Immature natural killer cell (primary cell): ENCODE measurements at regions not wholly inside any gene's neighbourhood (a gene's known extent, or its start where the extent isn't known, plus 50 kb on each side); places are given as distances from the start of the nearest gene placed in this dataset.

Experiments used
- DNase-seq, 3 donors: peaks; one replicate each; pipeline ENCODE4 v3.0.0; 2022; ENCODE audit warnings: mixed read lengths in 1 of 3
- H3K27ac Mint-ChIP-seq, 6 donors: one replicate each; pipeline ENCODE4 v1.8.0; 2020; ENCODE audit warnings: mixed read lengths in 6 of 6, mild to moderate bottlenecking in 5 of 6, inconsistent platforms in 4 of 6, moderate library complexity in 3 of 6
- H3K27me3 Mint-ChIP-seq, 3 donors: one replicate each; pipeline ENCODE4 v1.8.0; 2020 to 2021; ENCODE audit warnings: low read depth in 3 of 3, mild to moderate bottlenecking in 3 of 3, mixed read lengths in 3 of 3, moderate library complexity in 3 of 3, inconsistent platforms in 1 of 3
- H3K36me3 Mint-ChIP-seq, 3 donors: one replicate each; pipeline ENCODE4 v1.8.0; 2020; ENCODE audit warnings: mixed read lengths in 3 of 3, inconsistent platforms in 2 of 3, mild to moderate bottlenecking in 2 of 3
- H3K4me1 Mint-ChIP-seq, 2 donors: one replicate each; pipeline ENCODE4 v1.8.0; 2020; ENCODE audit warnings: inconsistent platforms in 2 of 2, mild to moderate bottlenecking in 2 of 2, mixed read lengths in 2 of 2, moderate library complexity in 1 of 2
- H3K4me3 Mint-ChIP-seq, 5 donors: one replicate each; pipeline ENCODE4 v1.8.0; 2020; ENCODE audit warnings: mild to moderate bottlenecking in 5 of 5, mixed read lengths in 5 of 5, inconsistent platforms in 3 of 5, moderate library complexity in 3 of 5
- H3K9me3 Mint-ChIP-seq, 6 donors: one replicate each; pipeline ENCODE4 v1.8.0; 2020; ENCODE audit warnings: mild to moderate bottlenecking in 6 of 6, mixed read lengths in 6 of 6, inconsistent platforms in 4 of 6, moderate library complexity in 3 of 6

DNA sequence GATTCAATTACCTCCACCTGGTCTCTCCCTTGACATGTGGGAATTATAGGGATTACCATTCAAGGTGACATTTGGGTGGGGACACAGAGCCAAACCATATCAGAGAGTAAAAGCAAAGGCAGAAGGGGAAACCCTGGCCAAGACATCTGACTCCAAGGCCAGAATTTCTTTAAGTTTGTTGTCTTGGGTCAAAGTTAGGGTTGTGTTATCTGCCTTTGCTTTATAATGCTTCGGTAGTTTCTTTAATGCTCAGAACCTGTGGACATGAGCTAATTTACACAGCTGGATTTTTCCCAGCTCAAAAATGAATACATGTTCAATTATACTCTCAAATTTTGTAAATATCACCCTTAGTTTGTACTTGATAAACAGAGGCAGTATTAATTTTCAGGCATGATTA lies 1074.4 kb downstream of the ADGRL2 start:
- Mint-ChIP-seq H3K4me3 (no peak overlapping the region), H3K4me1 (no peaks in the 10 kb centered on the region), H3K36me3 (peaks cover 0 to 6% (median 0%) of the 10 kb centered on the region in 3 donors), H3K27ac (no peak overlapping the region), H3K9me3 (peaks cover 4 to 40% (median 16%) of the 10 kb centered on the region in 6 donors), H3K27me3 (no peaks in the 10 kb centered on the region)
- no peak for DNase-seq

DNA sequence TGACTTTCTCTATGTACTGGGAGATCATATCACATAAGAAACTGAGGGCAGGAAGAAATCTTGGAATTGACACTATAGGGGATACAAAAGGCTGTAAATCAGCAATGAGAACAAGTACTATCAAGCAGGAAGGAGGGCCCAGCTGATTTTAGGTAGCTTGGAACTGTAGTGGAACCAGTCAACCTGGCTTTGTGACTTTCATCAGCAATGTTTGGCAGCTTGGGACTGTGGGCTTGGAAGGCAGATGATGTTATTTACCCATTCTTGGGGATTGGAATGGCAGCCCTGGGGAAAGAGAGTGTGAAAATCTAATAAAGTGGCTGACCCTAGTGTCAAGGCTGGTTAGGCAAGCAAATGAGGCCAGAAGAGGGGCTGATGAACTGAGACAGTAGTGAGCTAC lies 1073.3 kb downstream of the ADGRL2 start:
- Mint-ChIP-seq H3K27me3 (no peaks in the 10 kb centered on the region), H3K4me1 (no peaks in the 10 kb centered on the region), H3K9me3 (peaks cover 4 to 51% (median 16%) of the 10 kb centered on the region in 6 donors), H3K4me3 (no peak overlapping the region), H3K36me3 (peaks cover 0 to 6% (median 0%) of the 10 kb centered on the region in 3 donors), H3K27ac (no peak overlapping the region)
- DNase-seq: no peak

GRCh38 chr1:82870332-82870731 lies 1069.6 kb downstream of the ADGRL2 start:
- Mint-ChIP-seq H3K27ac (no peak overlapping the region), H3K36me3 (peaks cover 0 to 6% (median 0%) of the 10 kb centered on the region in 3 donors), H3K4me3 (no peak overlapping the region), H3K4me1 (no peaks in the 10 kb centered on the region), H3K27me3 (no peaks in the 10 kb centered on the region), H3K9me3 (peaks cover 9 to 59% (median 25%) of the 10 kb centered on the region in 6 donors)
- no peak for DNase-seq

DNA sequence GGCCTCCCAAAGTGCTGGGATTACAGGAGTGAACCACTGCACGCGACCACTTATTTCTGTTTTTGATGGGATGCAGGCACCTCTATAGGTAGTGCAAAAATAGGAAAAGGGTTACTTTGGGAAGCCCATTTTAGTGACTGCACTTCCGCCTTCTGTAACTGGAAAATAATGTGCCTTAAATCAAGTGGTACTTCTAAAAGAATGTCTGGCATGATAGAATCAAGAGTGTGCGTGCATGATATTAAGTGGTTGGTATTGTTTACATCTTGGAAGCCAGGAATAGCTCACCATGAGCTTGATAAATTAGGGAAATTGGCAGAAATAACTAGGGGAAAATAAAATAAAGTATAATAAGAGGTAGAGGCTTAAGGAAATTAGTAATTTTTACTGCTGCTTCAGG lies 1067.0 kb downstream of the ADGRL2 start:
- H3K27me3 Mint-ChIP-seq: no peaks in the 10 kb centered on the region
- H3K36me3 Mint-ChIP-seq: no peaks in the 10 kb centered on the region
- peaks cover 6 to 58% (median 16%) of the 10 kb centered on the region in 6 donors for H3K9me3 Mint-ChIP-seq
- no peak overlapping the region for H3K4me3 Mint-ChIP-seq
- no peak overlapping the region for H3K27ac Mint-ChIP-seq
- no peak for DNase-seq
- no peaks in the 10 kb centered on the region for H3K4me1 Mint-ChIP-seq

DNA sequence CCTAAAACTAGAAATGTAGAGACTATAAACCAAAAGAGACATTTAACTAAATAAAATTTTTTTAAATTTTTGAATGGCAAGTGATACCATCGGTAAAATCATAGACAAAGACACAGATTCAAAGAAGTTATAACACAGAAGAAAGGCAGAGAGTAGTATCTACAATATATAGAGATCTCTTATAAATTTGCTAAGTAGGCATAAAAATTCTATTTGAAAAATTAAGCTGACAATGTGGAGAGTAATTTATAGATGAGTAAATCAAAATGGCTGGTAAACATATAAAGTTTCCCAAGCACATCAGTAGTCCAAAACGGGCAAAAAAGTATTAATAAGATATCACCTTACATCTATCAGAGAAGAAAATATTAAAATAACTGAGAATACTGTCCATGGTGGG lies 1061.0 kb downstream of the ADGRL2 start:
- no peaks in the 10 kb centered on the region for H3K27me3 Mint-ChIP-seq
- peaks cover 12 to 47% (median 17%) of the 10 kb centered on the region in 6 donors for H3K9me3 Mint-ChIP-seq
- H3K4me3 Mint-ChIP-seq: no peak overlapping the region
- DNase-seq: no peak
- no peak overlapping the region for H3K27ac Mint-ChIP-seq
- no peaks in the 10 kb centered on the region for H3K4me1 Mint-ChIP-seq
- peaks cover 0 to 2% (median 0%) of the 10 kb centered on the region in 3 donors for H3K36me3 Mint-ChIP-seq

GRCh38 chr1:82858031-82858430 lies 1057.3 kb downstream of the ADGRL2 start:
- no peak overlapping the region for H3K4me3 Mint-ChIP-seq
- H3K36me3 Mint-ChIP-seq: peaks cover 0 to 2% (median 0%) of the 10 kb centered on the region in 3 donors
- H3K27ac Mint-ChIP-seq: no peak overlapping the region
- no peaks in the 10 kb centered on the region for H3K4me1 Mint-ChIP-seq
- no peak for DNase-seq
- no peaks in the 10 kb centered on the region for H3K27me3 Mint-ChIP-seq
- peaks cover 6 to 39% (median 23%) of the 10 kb centered on the region in 6 donors for H3K9me3 Mint-ChIP-seq

GRCh38 chr1:82849460-82849859 lies 1048.7 kb downstream of the ADGRL2 start:
- DNase-seq: no peak
- Mint-ChIP-seq H3K27ac (no peak overlapping the region), H3K9me3 (peaks cover 6 to 41% (median 9%) of the 10 kb centered on the region in 6 donors), H3K27me3 (no peaks in the 10 kb centered on the region), H3K36me3 (no peaks in the 10 kb centered on the region), H3K4me1 (no peaks in the 10 kb centered on the region), H3K4me3 (no peak overlapping the region)

- H3K36me3 Mint-ChIP-seq: no peaks in the 10 kb centered on the region
- no peaks in the 10 kb centered on the region for H3K4me1 Mint-ChIP-seq
- peaks cover 0 to 2% (median 0%) of the 10 kb centered on the region in 3 donors for H3K27me3 Mint-ChIP-seq
- DNase-seq: no peak
- no peak overlapping the region for H3K4me3 Mint-ChIP-seq
- peaks cover 6 to 53% (median 12%) of the 10 kb centered on the region in 6 donors for H3K9me3 Mint-ChIP-seq
- no peak overlapping the region for H3K27ac Mint-ChIP-seq
These were observed 1047.3 kb downstream of the ADGRL2 start for GRCh38 chr1:82848043-82848442.

- no peaks in the 10 kb centered on the region for H3K4me1 Mint-ChIP-seq
- H3K36me3 Mint-ChIP-seq: no peaks in the 10 kb centered on the region
- H3K4me3 Mint-ChIP-seq: no peak overlapping the region
- H3K27ac Mint-ChIP-seq: no peak overlapping the region
- no peak for DNase-seq
- H3K27me3 Mint-ChIP-seq: peaks cover 0 to 2% (median 0%) of the 10 kb centered on the region in 3 donors
- H3K9me3 Mint-ChIP-seq: peaks cover 0 to 36% (median 12%) of the 10 kb centered on the region in 6 donors
These were observed 1045.1 kb downstream of the ADGRL2 start for GRCh38 chr1:82845866-82846265.

GRCh38 chr1:82844911-82845827 lies 1044.4 kb downstream of the ADGRL2 start:
- peaks cover 0 to 2% (median 0%) of the 10 kb centered on the region in 3 donors for H3K27me3 Mint-ChIP-seq
- H3K4me3 Mint-ChIP-seq: no peak overlapping the region
- no peaks in the 10 kb centered on the region for H3K36me3 Mint-ChIP-seq
- DNase-seq: no peak
- peaks cover 2 to 36% (median 9%) of the 10 kb centered on the region in 6 donors for H3K9me3 Mint-ChIP-seq
- H3K4me1 Mint-ChIP-seq: no peaks in the 10 kb centered on the region
- H3K27ac Mint-ChIP-seq: no peak overlapping the region

DNA sequence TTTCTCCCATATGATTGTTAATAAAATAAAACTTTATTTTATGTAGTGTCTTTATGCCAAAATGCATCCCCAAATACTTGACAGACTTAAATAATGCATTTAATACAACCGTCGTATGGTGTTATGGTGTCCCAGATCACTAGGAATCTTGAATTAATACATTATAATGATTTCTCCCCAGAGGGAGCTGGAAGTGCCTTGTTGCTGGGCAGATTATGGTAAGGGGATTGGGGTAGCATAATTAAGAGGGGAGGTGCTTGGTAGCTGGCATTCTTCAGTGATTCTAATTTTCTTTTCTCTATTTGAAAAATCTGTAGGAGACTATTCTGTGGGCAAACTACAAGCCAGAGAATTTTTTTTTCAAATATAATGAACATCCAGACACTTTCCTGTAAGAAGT lies 1043.7 kb downstream of the ADGRL2 start:
- no peaks in the 10 kb centered on the region for H3K36me3 Mint-ChIP-seq

GRCh38 chr1:82843876-82844275 lies 1043.1 kb downstream of the ADGRL2 start:
- H3K36me3 Mint-ChIP-seq: no peaks in the 10 kb centered on the region
- no peak overlapping the region for H3K27ac Mint-ChIP-seq
- no peaks in the 10 kb centered on the region for H3K4me1 Mint-ChIP-seq
- peaks cover 4 to 36% (median 9%) of the 10 kb centered on the region in 6 donors for H3K9me3 Mint-ChIP-seq
- DNase-seq: no peak
- H3K27me3 Mint-ChIP-seq: peaks cover 0 to 2% (median 0%) of the 10 kb centered on the region in 3 donors
- no peak overlapping the region for H3K4me3 Mint-ChIP-seq

More for the DNA sequence above, 1043.7 kb downstream of the ADGRL2 start:
- H3K27ac Mint-ChIP-seq: no peak overlapping the region
- H3K4me3 Mint-ChIP-seq: no peak overlapping the region
- H3K4me1 Mint-ChIP-seq: no peaks in the 10 kb centered on the region
- DNase-seq: no peak
- H3K9me3 Mint-ChIP-seq: peaks cover 4 to 36% (median 9%) of the 10 kb centered on the region in 6 donors
- H3K27me3 Mint-ChIP-seq: peaks cover 0 to 2% (median 0%) of the 10 kb centered on the region in 3 donors

DNA sequence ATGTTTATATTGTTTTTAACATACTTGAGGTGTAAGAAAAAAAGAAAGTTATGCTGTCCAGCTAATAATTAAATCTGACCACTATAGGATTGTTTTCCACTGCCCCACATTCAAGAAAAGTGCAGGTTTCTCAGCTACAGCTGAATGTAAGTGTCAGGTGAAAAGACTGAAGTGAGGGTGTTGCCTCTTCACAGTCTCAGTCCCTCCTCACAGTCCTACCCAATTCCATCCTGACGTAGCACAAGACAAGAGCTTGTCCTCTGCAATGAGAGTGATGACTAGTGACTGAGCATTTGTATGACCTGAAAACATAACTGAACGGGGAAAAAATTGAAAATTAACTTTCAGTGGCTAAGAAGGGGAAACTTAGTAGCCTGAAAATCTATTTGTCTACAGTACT lies 1039.5 kb downstream of the ADGRL2 start:
- H3K9me3 Mint-ChIP-seq: peaks cover 3 to 39% (median 5%) of the 10 kb centered on the region in 6 donors
- no peak overlapping the region for H3K4me3 Mint-ChIP-seq

DNA sequence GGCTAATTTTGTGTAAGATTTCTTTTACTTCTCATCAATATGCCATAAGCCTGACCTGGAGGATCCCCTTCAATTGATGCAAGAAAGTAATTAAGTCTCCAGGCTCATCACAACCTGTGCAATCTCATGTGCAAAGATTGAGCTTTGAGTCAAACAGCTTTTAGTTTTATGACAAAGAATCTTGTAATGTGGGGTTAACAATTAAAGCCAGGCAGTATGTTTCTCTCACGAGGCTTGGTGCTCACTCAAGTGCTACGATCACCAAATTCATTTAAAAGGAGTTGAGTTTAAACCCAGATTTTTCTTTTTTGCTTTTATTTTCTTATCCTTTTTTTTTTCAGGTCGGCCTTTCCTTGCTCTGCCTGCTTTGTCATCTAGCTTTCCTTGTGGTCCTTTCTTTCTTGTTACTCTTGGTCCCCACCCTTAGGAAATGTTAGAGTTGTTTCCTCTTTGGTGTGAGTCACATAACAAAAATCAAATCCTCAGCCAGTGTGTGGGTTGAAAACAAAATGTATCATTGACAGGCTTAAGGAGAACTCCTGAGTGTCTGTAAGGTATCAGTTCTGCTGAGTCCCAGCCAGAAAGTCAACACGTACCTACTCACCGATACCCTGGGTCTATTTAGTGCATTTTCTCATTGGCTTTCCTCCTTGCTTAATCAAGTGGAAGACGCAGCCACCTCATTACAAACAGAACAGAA lies 1037.2 kb downstream of the ADGRL2 start:
- Mint-ChIP-seq H3K27ac (no peak overlapping the region), H3K27me3 (peaks cover 0 to 2% (median 0%) of the 10 kb centered on the region in 3 donors), H3K36me3 (no peaks in the 10 kb centered on the region), H3K4me3 (no peak overlapping the region), H3K4me1 (no peaks in the 10 kb centered on the region), H3K9me3 (peaks cover 0 to 38% (median 5%) of the 10 kb centered on the region in 6 donors)
- no peak for DNase-seq

More for the DNA sequence above, 1039.5 kb downstream of the ADGRL2 start:
- Mint-ChIP-seq H3K4me1 (no peaks in the 10 kb centered on the region), H3K27ac (no peak overlapping the region), H3K27me3 (peaks cover 0 to 2% (median 2%) of the 10 kb centered on the region in 3 donors), H3K36me3 (no peaks in the 10 kb centered on the region)
- DNase-seq: no peak
